Prostate gland (tissue), 2 donors: ENCODE measurements at regions not wholly inside any gene's neighbourhood (a gene's known extent, or its start where the extent isn't known, plus 50 kb on each side); places are given as distances from the start of the nearest gene placed in this dataset.

ENCODE experiments used
- CTCF ChIP-seq, 4 experiments: fragments of 200-600 bp in 2 of 4; fragments of 450-650 bp in 2 of 4; sonication (generic) in 2 of 4; IDR thresholded peaks; 1 replicate in 3 of 4; 2 replicates in 1 of 4; pipeline ENCODE4 v1.5.1; 2016 to 2019; ENCODE audit warnings: antibody characterized with exemption in 4 of 4, mild to moderate bottlenecking in 2 of 4, moderate library complexity in 2 of 4
- POLR2A ChIP-seq: fragments of 450-650 bp; IDR thresholded peaks from one replicate; pipeline ENCODE4 v1.6.1; 2016; ENCODE audit warnings: antibody characterized with exemption, mild to moderate bottlenecking
- POLR2AphosphoS5 ChIP-seq: sonication (generic); formaldehyde crosslinking; IDR thresholded peaks from one replicate; pipeline ENCODE4 v1.6.1; 2017; ENCODE audit warnings: antibody characterized with exemption

- no peak for TF ChIP-seq POLR2A
- no peak for TF ChIP-seq CTCF (IDR thresholded peaks at IDR 0.05)
- no peak for TF ChIP-seq POLR2AphosphoS5
Observed at GRCh38 chr2:120901201-120901600, 165.5 kb downstream of the GLI2 start.
